Heart right ventricle (tissue), 16 donors: ENCODE measurements at regions not wholly inside any gene's neighbourhood (a gene's known extent, or its start where the extent isn't known, plus 50 kb on each side); places are given as distances from the start of the nearest gene placed in this dataset.

Source experiments
- ATAC-seq, 8 donors: fragments of 200-7000 bp; cut with Tn5 transposase; one replicate each; pipeline ENCODE4 v1.9.1; 2020; ENCODE audit warnings: mild to moderate bottlenecking in 8 of 8, moderate library complexity in 8 of 8, moderate number of reproducible peaks in 1 of 8
- DNase-seq, 2 donors: peaks; one replicate each; pipeline ENCODE4 v3.0.0-alpha.2; 2020
- H3K27ac ChIP-seq, 10 donors: fragments of 200-600 bp; sonication (generic) in 2 of 10; one replicate each; pipeline versions ENCODE4 v1.5.0 to v1.8.0; 2020 to 2022; ENCODE audit warnings: mild to moderate bottlenecking in 3 of 10
- H3K27me3 ChIP-seq, 7 donors: fragments of 200-600 bp; one replicate each; pipeline ENCODE4 v1.8.0; 2021 to 2022; ENCODE audit warnings: mild to moderate bottlenecking in 2 of 7
- H3K36me3 ChIP-seq, 9 donors: fragments of 200-600 bp; sonication (generic) in 1 of 9; one replicate each; pipeline versions ENCODE4 v1.5.0 to v1.8.0; 2020 to 2022; ENCODE audit warnings: mild to moderate bottlenecking in 2 of 9
- H3K4me1 ChIP-seq, 9 donors: fragments of 200-600 bp; sonication (generic) in 1 of 9; one replicate each; pipeline versions ENCODE4 v1.5.0 to v1.8.0; 2020 to 2022; ENCODE audit warnings: mild to moderate bottlenecking in 4 of 9
- H3K4me3 ChIP-seq, 10 donors: fragments of 200-600 bp; sonication (generic) in 2 of 10; one replicate each; pipeline versions ENCODE4 v1.5.0 to v1.8.0; 2020 to 2022; ENCODE audit warnings: mild to moderate bottlenecking in 7 of 10, moderate library complexity in 2 of 10
- H3K9me3 ChIP-seq, 11 donors: fragments of 200-600 bp in 10 of 11; sonication (generic) in 2 of 11; one replicate each; pipeline versions ENCODE4 v1.5.0 to v1.8.0; 2013 to 2022; ENCODE audit warnings: mild to moderate bottlenecking in 2 of 11, control low read depth in 1 of 11, moderate library complexity in 1 of 11
- WGBS, 2 donors: extraction: QIAGEN DNeasy Blood & Tissue Kit; methylation state at CpG; one replicate each; pipeline ENCODE4 v1.1.7; 2013; ENCODE audit warnings: inconsistent platforms in 1 of 2; 5-methylcytosine and 5-hydroxymethylcytosine counted together
- intact Hi-C, 10 donors: fragments of 100-400 bp; cut with DNase I; formaldehyde crosslinking; loops; one replicate each; pipeline versions ENCODE4 v1.11.1 to v1.14.2; 2022
- TF ChIP-seq, protein P1 (sequence below), 9 donors: fragments of 200-600 bp; sonication (generic) in 2 of 9; IDR thresholded peaks; one replicate each; pipeline versions ENCODE4 v1.5.0 to v1.8.0; 2021 to 2022; ENCODE audit warnings: antibody characterized with exemption in 9 of 9, mild to moderate bottlenecking in 5 of 9, moderate library complexity in 1 of 9
- donor health status: Arrhythmogenic right ventricular cardiomyopathy.
- donor health status: ischemic (EF 13 %, LVEDD 7.1; RV severe dilation, severe dysfunction).
- donor health status: healthy with polysubstance abuse.
- donor health status: DM: no; HTN: yes; CAD: no.
- donor health status: DM: no; HTN: no; CAD: no.
- donor health status: ischemic (EF 25% LVEDD 6.9; RV normal size, moderate dysfunction).
- donor health status: ischemic (EF 25% LVEDD 5.7; RV mildly dilated, moderate dysfunction).
- donor health status: healthy.
- donor health status: DM: yes; HTN: yes; CAD: no.
- donor health status: Ischemic cardiomyopathy.
- donor health status: ischemic (EF 35%, LVEDD 5.7; RV mildly dilated, moderate dysfunction).
- donor health status: nonischemic (EF 11% LVEDD 7.7; RV severe dilation, severe dysfunction).
- donor health status: DM: yes; HTN: yes; CAD: no.
- donor health status: PGD.
- donor health status: ischemic (EF 29% LVEDD 5.4; RV normal size, mild dysfunction).
- donor health status: nonischemic (EF 23%, LVEDD 6.1; RV moderate dilation, normal function).

DNA sequence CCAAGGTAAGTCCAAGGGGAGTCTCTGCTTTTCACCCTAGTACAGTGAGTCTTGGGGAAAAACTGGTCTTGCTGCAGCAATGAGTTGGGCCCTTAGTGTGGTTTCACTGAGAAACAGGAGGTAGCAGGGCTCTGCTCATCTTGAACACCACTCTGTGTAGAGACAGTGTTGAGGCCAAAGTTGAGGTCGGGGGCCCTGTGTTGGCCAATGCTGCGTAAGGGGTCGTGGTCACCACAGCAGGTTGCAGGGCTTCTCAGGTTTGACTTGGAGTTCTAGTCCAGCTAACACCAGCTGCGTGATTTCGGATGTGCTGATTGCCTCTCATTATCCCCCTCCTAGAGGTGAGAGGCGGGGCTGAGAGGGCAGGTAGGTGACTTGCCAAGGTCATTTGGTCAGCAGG, 807.5 kb downstream of the VRK1 start:
- TF ChIP-seq, protein P1, sequence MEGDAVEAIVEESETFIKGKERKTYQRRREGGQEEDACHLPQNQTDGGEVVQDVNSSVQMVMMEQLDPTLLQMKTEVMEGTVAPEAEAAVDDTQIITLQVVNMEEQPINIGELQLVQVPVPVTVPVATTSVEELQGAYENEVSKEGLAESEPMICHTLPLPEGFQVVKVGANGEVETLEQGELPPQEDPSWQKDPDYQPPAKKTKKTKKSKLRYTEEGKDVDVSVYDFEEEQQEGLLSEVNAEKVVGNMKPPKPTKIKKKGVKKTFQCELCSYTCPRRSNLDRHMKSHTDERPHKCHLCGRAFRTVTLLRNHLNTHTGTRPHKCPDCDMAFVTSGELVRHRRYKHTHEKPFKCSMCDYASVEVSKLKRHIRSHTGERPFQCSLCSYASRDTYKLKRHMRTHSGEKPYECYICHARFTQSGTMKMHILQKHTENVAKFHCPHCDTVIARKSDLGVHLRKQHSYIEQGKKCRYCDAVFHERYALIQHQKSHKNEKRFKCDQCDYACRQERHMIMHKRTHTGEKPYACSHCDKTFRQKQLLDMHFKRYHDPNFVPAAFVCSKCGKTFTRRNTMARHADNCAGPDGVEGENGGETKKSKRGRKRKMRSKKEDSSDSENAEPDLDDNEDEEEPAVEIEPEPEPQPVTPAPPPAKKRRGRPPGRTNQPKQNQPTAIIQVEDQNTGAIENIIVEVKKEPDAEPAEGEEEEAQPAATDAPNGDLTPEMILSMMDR (IDR thresholded peaks at IDR 0.05) = no peak
- intact Hi-C loops = no loop called here
- Histone ChIP-seq H3K27me3 (peaks cover 0 to 8% (median 0%) of the 10 kb centered on the region in 7 donors), H3K27ac (no peak overlapping the region), H3K36me3 (no peaks in the 10 kb centered on the region), H3K4me3 (no peak overlapping the region), H3K9me3 (peaks cover 0 to 13% (median 0%) of the 10 kb centered on the region in 11 donors), H3K4me1 (peaks cover 0 to 19% (median 0%) of the 10 kb centered on the region in 9 donors)
- ATAC-seq (no peak), DNase-seq (no peak)
- WGBS, 2 donors = 79 to 82% methylated on average over 6 of the region's 6 CpGs

DNA sequence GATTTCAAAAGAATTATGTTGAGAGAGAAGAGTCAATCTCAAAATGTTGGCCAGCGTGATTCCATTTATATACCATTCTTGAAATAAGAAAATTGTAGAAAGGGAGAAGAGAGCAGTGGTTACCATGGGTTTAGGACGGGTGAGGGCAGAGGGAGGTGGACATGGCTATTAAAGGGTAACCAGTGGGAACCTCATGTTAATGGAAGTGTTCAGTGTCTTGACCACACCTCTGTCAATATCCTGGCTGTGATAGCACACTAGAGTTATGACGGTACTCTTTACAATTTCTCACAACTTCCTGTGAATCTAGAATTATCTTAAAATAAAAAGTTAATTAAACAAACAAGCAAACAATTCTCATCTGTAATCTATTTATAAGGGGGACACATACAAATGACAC, 821.2 kb downstream of the VRK1 start:
- WGBS, 2 donors = 66 to 76% methylated on average over 3 of the region's 3 CpGs
- ATAC-seq (no peak), DNase-seq (no peak)
- intact Hi-C loops = no loop called here
- Histone ChIP-seq H3K27me3 (peaks cover 0 to 11% (median 0%) of the 10 kb centered on the region in 7 donors), H3K4me3 (no peak overlapping the region), H3K4me1 (peaks cover 0 to 6% (median 0%) of the 10 kb centered on the region in 9 donors), H3K27ac (peak overlapping the region in 1 of 10 donors; percentile 45), H3K36me3 (no peaks in the 10 kb centered on the region), H3K9me3 (peaks cover 0 to 25% (median 15%) of the 10 kb centered on the region in 11 donors)
- TF ChIP-seq, protein P1 (IDR thresholded peaks at IDR 0.05) = no peak

DNA sequence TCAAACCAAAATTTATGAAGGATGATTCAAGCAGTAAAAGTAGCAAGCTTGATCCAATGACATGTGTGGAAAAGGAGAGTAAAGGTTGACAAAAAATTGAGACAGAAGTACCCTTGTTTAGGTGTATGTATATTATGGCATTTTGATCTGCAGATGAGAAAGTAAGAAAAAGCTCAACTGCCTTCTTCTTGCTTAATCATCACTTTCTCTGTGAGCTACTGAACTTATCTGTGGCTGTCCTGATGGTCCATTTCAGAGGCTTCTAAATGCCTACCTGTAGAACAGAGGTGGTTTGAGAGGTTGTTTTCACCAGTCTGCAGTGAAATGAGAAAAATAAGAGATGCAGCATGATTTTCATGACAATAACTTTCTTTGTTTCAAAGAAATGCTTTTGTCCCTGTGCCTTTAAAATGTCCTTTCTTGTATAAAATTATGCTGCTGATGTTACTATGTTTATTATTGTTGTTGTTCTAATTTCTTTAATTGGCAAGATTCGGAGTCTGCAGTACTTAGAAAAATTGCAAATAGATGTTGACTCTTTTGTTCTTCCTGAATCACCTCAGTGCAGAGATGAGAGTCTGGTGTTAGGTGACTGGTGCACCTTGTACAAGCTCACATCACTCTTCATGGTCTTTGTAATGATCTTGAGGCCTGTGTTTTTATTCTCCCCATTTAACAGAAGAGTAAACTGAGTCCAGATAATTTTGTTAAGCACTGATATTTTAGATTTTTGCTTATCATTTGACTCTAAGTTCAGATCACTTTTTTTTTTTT, 821.9 kb downstream of the VRK1 start:
- Histone ChIP-seq H3K4me3 (no peak overlapping the region), H3K36me3 (no peaks in the 10 kb centered on the region), H3K27me3 (peaks cover 0 to 11% (median 0%) of the 10 kb centered on the region in 7 donors), H3K9me3 (peaks cover 0 to 18% (median 9%) of the 10 kb centered on the region in 11 donors), H3K4me1 (peaks cover 0 to 6% (median 0%) of the 10 kb centered on the region in 9 donors), H3K27ac (peak overlapping the region in 1 of 10 donors; percentile 63)
- 57 to 72% methylated on average over 1 of the region's 1 CpG for WGBS, 2 donors
- no peak for DNase-seq
- intact Hi-C loops = no loop called here
- TF ChIP-seq, protein P1 (IDR thresholded peaks at IDR 0.05) = no peak
- ATAC-seq = no peak

DNA sequence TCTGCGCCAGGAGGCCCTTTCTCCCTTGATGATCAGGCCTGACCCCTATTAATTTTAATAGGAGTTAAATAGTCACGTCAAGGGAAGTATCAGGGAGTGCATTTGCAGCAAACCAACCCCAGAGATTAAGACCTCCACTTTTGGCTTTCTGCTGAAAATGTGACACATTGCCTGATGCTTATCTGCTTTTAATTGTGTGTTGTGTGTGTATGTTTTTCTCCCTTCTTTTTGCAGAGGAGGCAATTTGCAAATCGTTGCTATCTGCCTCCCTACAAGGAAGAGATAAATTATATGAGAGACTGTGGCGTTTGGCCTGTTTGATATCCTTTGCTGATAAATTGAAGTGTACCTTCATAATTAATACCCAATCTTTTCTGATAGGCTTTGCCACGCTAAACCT, 822.9 kb downstream of the VRK1 start:
- H3K27me3 ChIP-seq = peaks cover 0 to 14% (median 0%) of the 10 kb centered on the region in 7 donors
- peaks cover 0 to 8% (median 0%) of the 10 kb centered on the region in 11 donors for H3K9me3 ChIP-seq
- H3K36me3 ChIP-seq = no peaks in the 10 kb centered on the region
- peak overlapping the region in 1 of 10 donors; percentile 63 for H3K27ac ChIP-seq
- no peak for DNase-seq
- intact Hi-C loops = no loop called here
- WGBS, 2 donors = 28 to 33% methylated on average over 5 of the region's 5 CpGs
- no peak overlapping the region for H3K4me3 ChIP-seq
- TF ChIP-seq, protein P1 (IDR thresholded peaks at IDR 0.05) = no peak
- ATAC-seq = no peak
- H3K4me1 ChIP-seq = peaks cover 0 to 6% (median 0%) of the 10 kb centered on the region in 9 donors
